GM12892 (cell line): ENCODE measurements at regions not wholly inside any gene's neighbourhood (a gene's known extent, or its start where the extent isn't known, plus 50 kb on each side); places are given as distances from the start of the nearest gene placed in this dataset.

Experiments
- POLR2AphosphoS5 ChIP-seq: IDR thresholded peaks from 2 replicates; pipeline ENCODE4 v1.6.1; 2011; ENCODE audit warnings: low read depth, low read length, control low read depth
- TAF1 ChIP-seq: IDR thresholded peaks from 2 replicates; pipeline ENCODE4 v1.6.1; 2011; ENCODE audit warnings: low read depth, mild to moderate bottlenecking, control low read depth, low read length, borderline replicate concordance

DNA sequence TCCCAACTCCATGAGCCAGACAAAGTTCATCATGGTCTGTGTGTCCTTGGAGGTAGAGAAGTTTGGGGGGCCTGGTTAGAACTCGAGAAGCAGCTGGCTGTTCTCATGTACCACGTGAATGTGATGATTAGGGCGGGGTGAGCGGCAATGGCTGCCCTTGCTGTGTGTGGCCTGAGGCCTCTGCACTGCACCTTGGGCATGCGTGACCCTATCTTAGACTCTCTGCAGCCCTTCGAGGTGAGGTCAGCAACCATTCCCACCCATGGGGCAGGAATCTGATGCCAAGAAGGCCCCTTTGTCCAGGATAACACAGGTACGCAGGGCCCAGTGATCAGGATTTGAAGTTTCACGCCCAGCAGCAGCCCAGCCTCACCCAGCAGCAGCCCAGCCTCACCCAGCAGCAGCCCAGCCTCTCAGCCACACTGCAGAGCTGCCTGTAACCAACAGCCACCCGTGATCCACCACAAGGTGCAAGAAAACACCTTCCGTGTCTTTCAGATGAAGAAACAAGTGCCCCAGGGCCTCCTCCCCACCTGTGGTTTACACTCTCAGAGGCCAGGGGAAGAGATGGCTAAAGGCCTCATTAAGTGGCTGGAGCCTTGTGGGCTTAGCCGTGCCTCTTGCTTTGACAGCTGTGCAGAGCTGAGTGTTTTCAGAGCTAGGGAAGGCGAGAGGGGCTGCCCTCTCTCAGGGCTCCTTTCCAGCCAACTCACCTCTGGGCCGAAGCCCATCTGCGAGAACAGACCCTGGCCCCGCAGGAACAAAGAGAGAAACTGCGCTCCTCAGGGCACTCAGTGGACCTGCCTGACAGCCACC is 195.2 kb upstream of the CDH4 start:
- TF ChIP-seq POLR2AphosphoS5 (no peak), TAF1 (no peak)
